DOHH2 (cell line): ENCODE measurements at regions not wholly inside any gene's neighbourhood (a gene's known extent, or its start where the extent isn't known, plus 50 kb on each side); places are given as distances from the start of the nearest gene placed in this dataset.

Experiments used
- CTCF ChIP-seq: fragments of 200-600 bp; sonication (generic); IDR thresholded peaks from one replicate; pipeline ENCODE4 v1.5.1; 2014; ENCODE audit warnings: antibody characterized with exemption, mild to moderate bottlenecking, low read depth, low read length; ENCODE audit not compliant: poor library complexity, severe bottlenecking
- EZH2phosphoT487 ChIP-seq: fragments of 200-600 bp; sonication (generic); IDR thresholded peaks from 2 replicates; pipeline ENCODE4 v1.6.1; 2017; ENCODE audit warnings: borderline replicate concordance, mild to moderate bottlenecking, antibody characterized with exemption, low read length, moderate library complexity, mixed read lengths

- TF ChIP-seq CTCF: no peak
- no peak for TF ChIP-seq EZH2phosphoT487
These were observed 472.8 kb downstream of the ZNF674 start for GRCh38 chrX:46072372-46072771.
